ENCODE measurements at regions not wholly inside any gene's neighbourhood (a gene's known extent, or its start where the extent isn't known, plus 50 kb on each side); places are given as distances from the start of the nearest gene placed in this dataset.

GRCh38 chr6:21457647-21458046 is 135.9 kb upstream of the SOX4 start:
- CTCF ChIA-PET: no interaction called here
- Histone ChIP-seq H3K4me2 (replicated peaks; ENCODE audit: low read depth, low read length, poor library complexity, severe bottlenecking) (no peak overlapping the region), H3K27me3 (replicated peaks in 1 of 4; ENCODE audit: control extremely low read depth in 1 of 4, control insufficient read depth in 3 of 4, insufficient read depth in 4 of 4, low read length in 3 of 4) (peaks cover 0 to 2% (median 0%) of the 10 kb centered on the region in 4 experiments), H3K4me3 (ENCODE audit: control extremely low read depth in 1 of 5, extremely low read depth in 1 of 5, insufficient read depth in 1 of 5, low read depth in 2 of 5, low read length in 4 of 5) (no peak overlapping the region), H3K4me1 (ENCODE audit: control insufficient read depth in 2 of 2, insufficient read depth in 2 of 2, low read length in 2 of 2) (no peaks in the 10 kb centered on the region), H3K9me3 (ENCODE audit: control extremely low read depth in 1 of 3, control insufficient read depth in 2 of 3, insufficient read depth in 1 of 3, low read length in 2 of 3) (no peaks in the 10 kb centered on the region), H2AFZ (ENCODE audit: insufficient read depth, low read depth, low read length, poor library complexity, severe bottlenecking) (no peak overlapping the region), H3K79me2 (ENCODE audit: control insufficient read depth, insufficient read depth, low read length) (no peaks in the 10 kb centered on the region), H4K20me1 (ENCODE audit: control insufficient read depth, insufficient read depth, low read length, poor library complexity, severe bottlenecking) (no peaks in the 10 kb centered on the region), H3K27ac (ENCODE audit: low read length in 2 of 2) (no peak overlapping the region), H3K36me3 (replicated peaks in 1 of 2; ENCODE audit: control extremely low read depth in 1 of 2, control insufficient read depth in 1 of 2, extremely low read depth in 1 of 2, insufficient read depth in 2 of 2, low read length in 1 of 2) (no peaks in the 10 kb centered on the region), H3K9ac (ENCODE audit: low read length) (no peak overlapping the region)
- ATAC-seq (ENCODE audit: low read depth) (no peak), DNase-seq (no peak)
- no peaks in the 10 kb centered on the region for H3K4me1 Mint-ChIP-seq
- no peak for TF ChIP-seq CTCF (IDR thresholded peaks at IDR 0.05)
- no peak for TF ChIP-seq EZH2 (IDR thresholded peaks at IDR 0.05; ENCODE audit: borderline replicate concordance, insufficient read depth, low read depth, low read length, poor library complexity, severe bottlenecking)
- H3K27ac Mint-ChIP-seq: no peak overlapping the region
- WGBS (ENCODE audit: insufficient coverage): 93% methylated on average over 10 of the region's 10 CpGs
- H3K27me3 Mint-ChIP-seq: no peaks in the 10 kb centered on the region
- intact Hi-C loops (cut with micrococcal nuclease): no loop called here
- H3K9me3 Mint-ChIP-seq (ENCODE audit: insufficient read depth): no peaks in the 10 kb centered on the region
- H3K4me3 Mint-ChIP-seq: no peak overlapping the region
- POLR2A ChIA-PET: no interaction called here

GRCh38 chr6:21459641-21460040 is 133.9 kb upstream of the SOX4 start:
- Mint-ChIP-seq H3K4me1 (no peaks in the 10 kb centered on the region), H3K4me3 (no peak overlapping the region), H3K27me3 (no peaks in the 10 kb centered on the region), H3K9me3 (ENCODE audit: insufficient read depth) (no peaks in the 10 kb centered on the region), H3K27ac (no peak overlapping the region)
- no peak overlapping the region for H3K4me3 ChIP-seq (ENCODE audit: control extremely low read depth in 1 of 5, extremely low read depth in 1 of 5, insufficient read depth in 1 of 5, low read depth in 2 of 5, low read length in 4 of 5)
- no peaks in the 10 kb centered on the region for H3K36me3 ChIP-seq (replicated peaks in 1 of 2; ENCODE audit: control extremely low read depth in 1 of 2, control insufficient read depth in 1 of 2, extremely low read depth in 1 of 2, insufficient read depth in 2 of 2, low read length in 1 of 2)
- H3K9me3 ChIP-seq (ENCODE audit: control extremely low read depth in 1 of 3, control insufficient read depth in 2 of 3, insufficient read depth in 1 of 3, low read length in 2 of 3): no peaks in the 10 kb centered on the region
- no peak overlapping the region for H3K9ac ChIP-seq (ENCODE audit: low read length)
- WGBS (ENCODE audit: insufficient coverage): no CpG with 5 or more reads among the region's 4 CpGs
- no peaks in the 10 kb centered on the region for H3K27me3 ChIP-seq (replicated peaks in 1 of 4; ENCODE audit: control extremely low read depth in 1 of 4, control insufficient read depth in 3 of 4, insufficient read depth in 4 of 4, low read length in 3 of 4)
- H4K20me1 ChIP-seq (ENCODE audit: control insufficient read depth, insufficient read depth, low read length, poor library complexity, severe bottlenecking): no peaks in the 10 kb centered on the region
- no peak overlapping the region for H3K27ac ChIP-seq (ENCODE audit: low read length in 2 of 2)
- ChIA-PET CTCF (no interaction called here), POLR2A (no interaction called here)
- no peak for DNase-seq
- no peak overlapping the region for H2AFZ ChIP-seq (ENCODE audit: insufficient read depth, low read depth, low read length, poor library complexity, severe bottlenecking)
- intact Hi-C loops (cut with micrococcal nuclease): no loop called here
- H3K4me1 ChIP-seq (ENCODE audit: control insufficient read depth in 2 of 2, insufficient read depth in 2 of 2, low read length in 2 of 2): no peaks in the 10 kb centered on the region
- H3K4me2 ChIP-seq (replicated peaks; ENCODE audit: low read depth, low read length, poor library complexity, severe bottlenecking): no peak overlapping the region
- TF ChIP-seq EZH2 (IDR thresholded peaks at IDR 0.05; ENCODE audit: borderline replicate concordance, insufficient read depth, low read depth, low read length, poor library complexity, severe bottlenecking) (no peak), CTCF (IDR thresholded peaks at IDR 0.05) (no peak)
- no peak for ATAC-seq (ENCODE audit: low read depth)
- H3K79me2 ChIP-seq (ENCODE audit: control insufficient read depth, insufficient read depth, low read length): no peaks in the 10 kb centered on the region

All from B cell (primary cell).